Fibroblast of peridontal ligament (primary cell): ENCODE measurements at regions not wholly inside any gene's neighbourhood (a gene's known extent, or its start where the extent isn't known, plus 50 kb on each side); places are given as distances from the start of the nearest gene placed in this dataset.

Experiments used
- DNase-seq: peaks from one replicate; pipeline ENCODE4 v3.0.0-alpha.2; 2010; ENCODE audit errors: extremely low read depth

DNA sequence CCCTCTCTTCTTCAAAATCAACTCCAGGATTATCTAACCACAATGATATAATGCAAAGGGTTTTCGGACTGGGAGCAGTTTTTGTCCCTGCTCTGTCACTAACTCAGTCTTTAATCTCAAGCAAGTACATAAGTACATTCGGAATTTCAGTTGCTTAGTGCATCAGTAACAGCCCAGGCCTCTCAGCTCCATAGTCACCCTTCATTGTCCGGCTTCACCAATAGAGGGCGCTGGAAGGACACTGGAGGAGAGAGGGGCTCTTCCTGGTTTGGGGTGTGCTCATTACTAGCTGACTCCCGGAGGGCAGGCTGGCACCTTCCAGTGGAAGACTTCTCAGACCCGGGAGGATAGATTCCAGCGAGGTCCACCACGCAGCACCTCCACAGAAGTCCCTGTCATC lies 90.4 kb upstream of the PDGFD start:
- DNase-seq = peak; percentile 1

DNA sequence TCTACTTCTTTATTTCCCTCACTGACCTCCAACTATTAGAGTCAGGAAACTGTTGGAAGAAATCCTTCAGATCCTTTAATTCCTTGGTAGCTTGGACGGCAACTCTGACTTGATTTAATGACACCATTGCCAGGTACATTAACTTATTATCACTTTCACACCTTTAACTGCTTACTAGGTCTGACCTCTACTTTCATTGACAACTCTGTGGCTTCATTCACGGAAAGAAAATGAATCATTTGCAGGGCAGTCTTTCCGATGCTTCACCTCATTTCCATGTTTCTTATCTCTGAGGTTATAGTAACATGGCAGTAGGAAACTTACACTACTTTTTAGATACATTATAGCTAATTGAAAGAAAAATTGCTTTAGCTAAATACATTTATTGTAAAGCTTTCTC lies 82.6 kb upstream of the PDGFD start:
- no peak for DNase-seq

DNA sequence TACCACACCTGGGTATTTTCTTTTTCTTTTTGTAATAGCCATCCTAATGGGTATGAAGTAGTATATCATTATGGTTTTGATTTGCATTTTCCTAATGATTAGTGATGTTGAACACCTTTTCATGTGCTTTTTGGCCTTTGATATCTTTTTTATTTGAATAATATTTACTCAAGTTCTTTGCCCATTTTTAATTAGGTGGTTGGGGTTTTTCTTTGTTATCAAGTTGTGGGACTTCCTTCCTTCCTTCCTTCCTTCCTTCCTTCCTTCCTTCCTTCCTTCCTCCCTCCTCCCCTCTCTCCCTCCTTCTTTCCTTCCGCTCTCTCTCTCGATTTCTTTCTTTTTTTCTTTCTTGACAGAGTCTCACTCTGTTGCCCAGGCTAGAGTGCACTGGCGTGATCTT lies 75.0 kb upstream of the PDGFD start:
- DNase-seq = no peak

DNA sequence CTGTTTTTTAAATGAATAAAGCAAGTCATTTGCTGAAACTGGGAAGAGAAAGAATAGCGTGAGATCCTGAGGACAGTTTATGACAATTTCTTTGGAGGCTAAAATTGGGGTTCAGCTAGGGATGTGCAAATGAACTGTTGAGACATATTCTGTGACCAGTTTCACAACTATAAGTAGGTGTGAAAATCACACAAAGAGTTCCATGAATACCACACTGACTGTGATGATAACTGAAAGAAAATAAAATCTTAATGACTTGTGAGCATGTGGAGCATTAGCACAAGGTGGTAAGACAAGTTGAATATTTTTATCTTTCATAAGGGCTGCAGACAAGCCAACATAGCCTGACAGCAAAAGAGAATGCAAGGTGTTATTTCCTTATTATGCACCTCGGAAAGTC lies 61.1 kb upstream of the PDGFD start:
- no peak for DNase-seq

DNA sequence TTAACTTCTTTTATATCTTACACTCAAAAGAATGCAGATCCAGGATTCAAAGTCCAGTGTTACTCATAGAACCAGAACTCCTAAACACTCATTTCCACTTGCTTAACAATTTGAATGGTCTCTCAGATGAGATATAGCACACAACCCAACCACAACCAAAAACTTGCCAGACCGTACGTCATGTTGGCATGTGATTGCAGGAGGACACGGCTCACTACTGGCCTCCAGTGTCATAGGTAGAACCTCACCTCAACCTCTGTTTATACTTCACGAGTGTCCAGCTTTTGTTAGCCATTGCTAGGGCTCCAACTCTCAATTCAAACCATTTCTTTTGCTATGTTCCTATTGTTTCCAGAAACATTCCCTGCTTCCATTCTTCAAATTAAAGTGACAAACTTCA lies 58.5 kb upstream of the PDGFD start:
- DNase-seq = no peak

DNA sequence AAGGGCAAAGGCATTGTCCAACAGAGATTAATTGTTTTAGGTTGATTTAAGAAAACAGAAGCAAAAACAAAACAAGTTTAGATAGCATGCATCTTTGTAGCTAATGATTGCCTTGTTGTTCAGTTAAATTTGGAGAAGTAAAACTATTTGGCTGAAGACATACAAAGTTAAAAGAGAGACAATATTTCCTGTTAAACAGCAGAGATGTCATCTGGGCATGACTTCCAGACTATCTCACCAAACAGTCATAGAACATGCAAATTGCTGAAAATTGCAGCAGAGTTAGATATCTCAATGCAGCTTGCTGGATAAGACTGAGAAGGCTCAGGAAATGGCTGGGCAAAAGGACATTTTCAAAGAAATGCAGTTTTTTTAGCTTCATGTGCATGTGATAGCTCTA lies 57.5 kb upstream of the PDGFD start:
- DNase-seq = no peak

DNA sequence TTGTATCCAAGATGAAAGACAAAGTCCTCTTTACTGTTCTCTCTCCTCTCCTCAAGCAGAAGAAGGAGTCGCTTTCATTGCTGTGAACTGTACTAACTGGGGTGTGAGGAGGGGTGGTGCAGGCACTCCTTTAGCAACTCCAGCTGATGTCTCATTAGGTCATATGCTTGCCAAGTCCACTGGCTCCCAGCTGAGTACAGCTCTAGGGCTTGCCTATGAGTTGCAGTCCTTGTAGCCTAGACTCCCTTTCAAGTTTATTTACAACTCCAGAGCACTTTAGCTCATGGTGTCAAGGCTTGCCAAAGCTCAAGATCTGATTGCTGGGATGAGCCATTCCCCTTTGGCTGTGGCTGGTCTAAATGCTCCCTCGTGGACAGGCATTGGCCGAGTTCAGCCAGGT lies 55.1 kb upstream of the PDGFD start:
- peak; percentile 2 for DNase-seq

DNA sequence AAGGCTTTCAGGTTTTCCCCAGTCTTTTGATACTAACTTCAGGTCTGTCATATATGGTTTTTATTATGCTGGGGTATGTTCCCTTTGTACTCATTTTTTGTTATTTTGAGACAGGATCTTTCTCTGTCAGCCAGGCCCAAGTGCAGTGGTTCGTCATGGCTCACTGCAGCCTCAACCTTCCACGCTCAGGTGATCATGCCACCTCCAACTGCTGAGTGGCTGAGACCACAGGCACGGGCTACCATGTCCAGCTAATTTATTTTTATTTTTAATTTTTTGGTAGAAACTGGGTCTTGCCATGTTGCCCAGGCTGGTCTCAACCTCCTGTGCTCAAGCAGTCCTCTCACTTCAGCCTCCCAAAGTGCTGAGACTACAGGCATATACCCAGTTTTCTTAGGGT lies 50.6 kb upstream of the PDGFD start:
- DNase-seq = no peak
